NOMO-1 treated with dmso at 0.1 percent for 144 hours (cell line): ENCODE measurements at regions not wholly inside any gene's neighbourhood (a gene's known extent, or its start where the extent isn't known, plus 50 kb on each side); places are given as distances from the start of the nearest gene placed in this dataset.

Source experiments
- DNase-seq: peaks from one replicate; lab custom pipeline; 2025; ENCODE audit not compliant: unreplicated experiment; lab: John Stamatoyannopoulos, UW

DNA sequence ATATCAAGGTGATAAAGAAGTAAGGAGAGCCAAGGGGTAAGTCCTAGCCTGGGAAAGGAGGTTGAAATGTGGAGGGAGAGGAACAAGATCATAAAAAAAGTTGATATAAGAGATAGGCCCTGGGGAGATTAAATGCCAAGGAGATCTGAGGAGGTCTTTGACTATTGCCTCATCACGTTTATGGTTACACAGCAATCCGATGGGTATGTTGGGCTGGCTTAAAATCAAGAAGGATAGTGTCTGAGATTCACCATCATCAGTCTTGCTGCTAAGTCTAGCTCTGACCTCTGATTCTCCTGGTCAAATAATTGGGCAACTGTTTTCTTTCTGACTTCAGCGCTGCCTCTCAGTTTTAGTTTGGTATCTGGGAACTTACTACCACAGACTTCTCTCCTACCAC is 416.3 kb downstream of the GPATCH2 start:
- DNase-seq, result no peak

- no peak for DNase-seq
Observed at GRCh38 chr1:217211486-217211885, 419.4 kb downstream of the GPATCH2 start.

- DNase-seq, result no peak
Observed at GRCh38 chr1:217205578-217205977, 425.3 kb downstream of the GPATCH2 start.

DNA sequence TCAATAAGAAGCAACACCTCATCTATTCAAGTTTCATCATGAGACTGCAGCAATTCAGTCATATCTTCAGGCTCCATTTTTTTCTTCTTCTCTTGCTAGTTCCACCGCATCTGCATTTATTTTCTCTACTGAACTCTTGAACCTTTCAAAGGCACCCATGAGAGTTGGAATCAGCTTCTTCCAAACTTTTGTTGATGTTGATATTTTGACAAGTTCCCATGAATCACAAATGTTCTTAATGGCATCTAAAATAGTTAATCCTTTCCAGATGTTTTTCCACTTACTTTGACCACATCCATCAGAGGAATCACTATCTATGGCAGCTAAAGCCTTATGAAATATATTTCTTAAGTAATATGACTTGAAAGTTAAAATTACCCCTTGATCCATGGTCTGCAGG is 434.3 kb downstream of the GPATCH2 start:
- DNase-seq, result no peak

DNA sequence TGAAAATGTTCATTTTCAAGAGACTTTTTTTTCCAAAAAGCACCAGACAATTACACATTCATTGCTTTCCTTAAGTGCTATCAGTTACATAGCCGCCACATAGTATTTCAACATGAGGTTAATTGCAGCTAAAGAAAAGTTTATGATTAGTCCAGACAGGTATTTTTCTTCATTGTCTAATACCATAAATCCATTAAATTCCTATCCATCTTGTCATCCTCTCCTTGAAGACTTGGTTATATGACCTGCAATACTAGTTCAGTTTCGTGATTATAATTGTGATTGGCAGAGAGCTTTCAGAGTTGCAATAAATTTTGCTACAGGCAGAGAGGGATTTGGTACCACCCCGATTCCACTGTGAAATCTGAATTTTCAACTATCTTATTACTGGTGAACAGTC is 437.7 kb downstream of the GPATCH2 start:
- DNase-seq, result no peak

- no peak for DNase-seq
Observed at GRCh38 chr1:217191441-217191840, 439.4 kb downstream of the GPATCH2 start.

GRCh38 chr1:217190359-217190758 is 440.5 kb downstream of the GPATCH2 start:
- DNase-seq, result no peak

DNA sequence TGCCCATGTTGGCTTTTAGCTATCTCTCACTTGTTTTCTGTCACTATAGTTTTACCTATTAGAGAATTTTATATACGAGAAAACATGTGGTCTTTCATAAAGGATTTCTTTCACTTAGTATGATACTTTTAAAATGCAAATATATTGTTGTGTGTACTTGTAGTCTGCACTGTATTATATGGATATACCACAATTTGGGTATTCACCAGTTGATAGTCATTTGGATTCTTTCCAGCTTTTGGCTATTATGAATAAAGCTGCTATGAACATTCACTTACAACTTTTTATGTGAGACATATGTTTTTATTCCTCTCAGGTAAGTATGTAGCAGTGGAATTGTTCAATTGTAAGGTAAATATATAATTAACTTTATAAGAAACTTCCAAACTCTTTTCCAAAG is 441.5 kb downstream of the GPATCH2 start:
- DNase-seq, result no peak

DNA sequence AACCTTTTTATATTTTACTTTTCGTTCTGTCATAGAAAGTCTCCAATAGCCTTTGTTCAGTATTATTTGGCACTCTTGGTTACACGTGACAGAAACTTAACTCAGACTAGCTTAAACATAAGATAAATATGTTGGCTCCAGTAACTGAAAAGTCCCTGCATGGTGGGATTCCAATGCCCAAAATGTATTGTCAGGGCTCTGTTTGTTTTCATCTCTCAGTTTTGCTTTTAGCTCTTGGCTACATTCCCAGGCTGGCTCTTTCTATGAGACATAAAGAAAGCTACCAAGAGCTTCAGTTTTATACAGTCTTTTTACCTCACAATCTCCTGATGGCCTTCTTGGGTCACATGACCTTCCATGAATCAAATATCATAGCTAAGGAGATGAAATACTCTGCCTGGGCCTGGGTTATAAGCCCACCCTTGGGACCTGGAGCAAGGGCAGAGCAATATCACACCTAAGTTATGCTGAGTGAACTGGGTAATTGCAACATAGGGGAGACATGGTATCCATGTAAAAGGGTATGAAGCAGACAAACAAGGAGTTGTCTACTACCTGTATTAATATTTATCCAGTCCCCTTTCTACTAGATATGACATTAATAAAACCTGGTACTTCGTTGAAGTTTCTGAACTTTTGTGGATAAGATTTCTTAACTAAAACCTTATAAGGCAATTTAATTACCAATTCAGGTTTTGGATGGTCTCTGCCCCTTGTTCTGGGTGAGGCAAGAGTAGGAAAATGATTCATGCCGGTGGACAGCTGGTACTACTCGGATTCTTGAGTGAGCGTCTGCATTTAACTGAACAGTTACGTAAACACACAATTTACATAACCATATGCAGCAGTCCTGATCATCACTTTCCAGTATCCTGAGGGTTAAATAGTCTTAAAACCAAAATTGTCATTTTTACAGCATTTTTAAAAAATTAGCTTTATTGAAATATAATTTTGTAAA is 442.3 kb downstream of the GPATCH2 start:
- DNase-seq, result no peak

GRCh38 chr1:217186664-217187063 is 444.2 kb downstream of the GPATCH2 start:
- DNase-seq, result no peak

DNA sequence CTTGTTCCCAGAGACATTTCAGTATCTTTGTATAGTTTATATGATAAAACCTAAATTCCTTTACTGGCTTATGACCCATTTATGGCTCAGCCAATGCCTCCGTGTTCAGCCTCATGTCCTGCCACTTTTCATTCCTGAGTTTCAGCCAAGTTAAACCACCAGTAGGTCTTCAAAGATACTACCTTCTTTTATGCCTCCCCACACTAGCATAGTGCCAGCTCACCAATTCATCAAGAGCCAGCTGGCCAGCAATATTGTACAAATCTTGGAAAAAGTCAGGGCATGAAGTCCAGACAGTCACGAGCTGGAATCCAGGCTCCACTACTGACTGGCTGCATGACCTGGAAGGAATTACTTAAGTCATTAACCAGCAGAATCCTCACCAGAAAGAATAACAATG is 446.0 kb downstream of the GPATCH2 start:
- DNase-seq, result no peak

GRCh38 chr1:217182992-217183391 is 447.9 kb downstream of the GPATCH2 start:
- no peak for DNase-seq

GRCh38 chr1:217181756-217182155 is 449.1 kb downstream of the GPATCH2 start:
- no peak for DNase-seq

- DNase-seq, result no peak
Observed at GRCh38 chr1:217181176-217181746, 449.6 kb downstream of the GPATCH2 start.

DNA sequence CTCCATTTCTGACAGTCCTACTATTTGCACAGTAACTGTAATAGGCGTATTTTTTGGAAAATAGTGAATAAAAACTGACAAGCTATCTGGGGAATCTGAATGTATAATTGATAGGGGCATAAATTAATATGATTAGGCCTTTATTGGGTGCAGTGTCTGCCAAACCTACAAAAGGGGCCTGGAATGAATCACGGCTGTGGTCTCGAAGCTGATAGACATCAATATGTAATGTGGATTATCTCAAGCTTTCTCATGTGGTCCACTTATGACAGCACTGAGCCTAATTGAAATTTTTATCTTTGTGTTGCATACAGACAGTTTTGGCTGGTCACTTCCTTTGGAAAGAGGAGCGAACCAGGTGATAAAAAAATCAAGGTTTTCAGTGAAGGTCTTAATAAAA is 450.4 kb downstream of the GPATCH2 start:
- DNase-seq, result no peak

- DNase-seq, result no peak
Observed at GRCh38 chr1:217164403-217164802, 441.2 kb upstream of the ESRRG start.

GRCh38 chr1:217153361-217153760 is 430.1 kb upstream of the ESRRG start:
- DNase-seq, result no peak

DNA sequence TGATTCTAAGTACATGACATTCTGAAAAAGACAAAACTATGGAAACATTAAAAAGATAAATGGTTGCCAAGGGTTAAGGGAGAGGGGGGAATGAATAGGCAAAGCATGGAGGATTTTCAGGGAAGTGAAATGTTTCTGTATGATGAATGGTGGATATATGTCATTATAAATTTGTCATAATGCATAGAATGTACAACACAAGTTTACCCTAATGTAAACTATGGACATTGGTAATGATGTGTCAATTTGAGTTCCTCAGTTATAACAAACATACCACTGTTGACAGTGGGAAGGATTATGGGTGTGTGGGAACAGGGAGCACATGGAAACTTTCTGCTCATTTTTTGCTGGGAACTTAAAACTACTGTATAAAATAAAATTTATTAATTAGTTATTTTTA is 427.1 kb upstream of the ESRRG start:
- DNase-seq, result no peak

- DNase-seq, result no peak
Observed at GRCh38 chr1:217149791-217150190, 426.6 kb upstream of the ESRRG start.

DNA sequence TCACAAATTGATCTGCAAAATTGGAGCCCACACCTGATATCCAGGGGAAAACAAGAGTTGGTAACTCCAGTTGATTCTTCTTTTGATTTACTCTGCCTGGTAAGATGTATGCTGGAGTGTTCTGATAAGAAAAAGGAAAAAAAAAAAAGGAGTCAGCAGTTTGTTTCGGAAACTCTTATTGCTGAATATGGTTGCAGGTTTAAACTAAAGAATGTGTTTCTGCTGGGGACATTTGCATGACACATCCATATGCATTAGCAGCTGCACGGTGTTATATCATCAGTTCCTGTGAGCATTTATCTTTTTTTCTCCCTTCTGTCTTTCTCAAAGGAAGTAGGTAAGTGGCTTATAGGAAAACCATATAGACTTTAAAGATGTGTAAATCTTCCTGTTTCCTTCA is 418.5 kb upstream of the ESRRG start:
- no peak for DNase-seq

GRCh38 chr1:217140041-217140901 is 417.0 kb upstream of the ESRRG start:
- no peak for DNase-seq

DNA sequence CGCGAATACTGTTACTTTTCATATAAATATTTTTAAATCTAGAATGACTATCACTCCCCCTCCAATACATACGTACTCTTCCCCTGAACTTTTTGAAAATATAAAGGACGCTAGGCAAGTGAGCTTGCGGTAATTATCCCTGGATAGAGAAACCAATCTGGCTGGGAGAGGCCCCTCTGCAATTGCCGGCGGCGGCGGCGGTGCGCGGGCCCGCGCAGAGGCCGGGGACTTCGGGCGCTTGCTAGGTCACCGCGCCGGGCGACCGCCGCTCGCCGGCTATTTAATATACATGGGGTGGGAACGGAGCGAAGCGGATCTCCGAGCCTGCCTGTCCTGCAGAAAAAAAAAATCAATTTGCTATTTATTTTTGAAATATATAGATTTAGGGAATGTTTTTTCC is 416.3 kb upstream of the ESRRG start:
- DNase-seq, result no peak
